ENCODE measurements at regions not wholly inside any gene's neighbourhood (a gene's known extent, or its start where the extent isn't known, plus 50 kb on each side); places are given as distances from the start of the nearest gene placed in this dataset.

GRCh38 chr4:122015203-122015602, 63.3 kb upstream of the TRPC3 start (continued):
- TF ChIP-seq POU6F1 (CRISPR knock-in tag; IDR thresholded peaks at IDR 0.05; ENCODE audit: borderline replicate concordance, low read depth): no peak

- ATAC-seq: no peak
- TF ChIP-seq ZFP3 (CRISPR knock-in tag; IDR thresholded peaks at IDR 0.05) (no peak), TOX (CRISPR knock-in tag; IDR thresholded peaks at IDR 0.05; ENCODE audit: borderline replicate concordance) (no peak), ISL1 (CRISPR knock-in tag; IDR thresholded peaks at IDR 0.05) (no peak), CSDC2 (CRISPR knock-in tag; IDR thresholded peaks at IDR 0.05) (no peak)
These were observed 60.9 kb upstream of the TRPC3 start for GRCh38 chr4:122012735-122013134.

- TF ChIP-seq CREB5 (CRISPR knock-in tag; IDR thresholded peaks at IDR 0.05; ENCODE audit: low read depth) (no peak), SNAI2 (CRISPR knock-in tag; IDR thresholded peaks at IDR 0.05) (no peak), TSHZ2 (CRISPR knock-in tag; IDR thresholded peaks at IDR 0.05) (no peak), TOX (CRISPR knock-in tag; IDR thresholded peaks at IDR 0.05; ENCODE audit: borderline replicate concordance) (no peak), RARB (CRISPR knock-in tag; IDR thresholded peaks at IDR 0.05) (no peak), ZNF70 (CRISPR knock-in tag; IDR thresholded peaks at IDR 0.05) (no peak), PATZ1 (CRISPR knock-in tag; IDR thresholded peaks at IDR 0.05; ENCODE audit: borderline replicate concordance) (no peak), POU6F1 (CRISPR knock-in tag; IDR thresholded peaks at IDR 0.05; ENCODE audit: borderline replicate concordance, low read depth) (no peak), ZFP3 (CRISPR knock-in tag; IDR thresholded peaks at IDR 0.05) (no peak), ISL1 (CRISPR knock-in tag; IDR thresholded peaks at IDR 0.05) (no peak), TCF4 (CRISPR knock-in tag; IDR thresholded peaks at IDR 0.05; ENCODE audit: borderline replicate concordance) (no peak), PPARA (CRISPR knock-in tag; IDR thresholded peaks at IDR 0.05; ENCODE audit: borderline replicate concordance) (no peak)
- no peak for ATAC-seq
These were observed 58.8 kb upstream of the TRPC3 start for GRCh38 chr4:122010610-122011009.

GRCh38 chr4:122009524-122009923, 57.7 kb upstream of the TRPC3 start:
- ATAC-seq: no peak
- TF ChIP-seq TCF4 (CRISPR knock-in tag; IDR thresholded peaks at IDR 0.05; ENCODE audit: borderline replicate concordance): no peak
- no peak for TF ChIP-seq OSR1 (CRISPR knock-in tag; IDR thresholded peaks at IDR 0.05)
- no peak for TF ChIP-seq ISL1 (CRISPR knock-in tag; IDR thresholded peaks at IDR 0.05)
- TF ChIP-seq SNAI2 (CRISPR knock-in tag; IDR thresholded peaks at IDR 0.05): no peak
- TF ChIP-seq RARB (CRISPR knock-in tag; IDR thresholded peaks at IDR 0.05): no peak
- no peak for TF ChIP-seq BACH2 (CRISPR knock-in tag; IDR thresholded peaks at IDR 0.05; ENCODE audit: borderline replicate concordance)
- TF ChIP-seq TSHZ2 (CRISPR knock-in tag; IDR thresholded peaks at IDR 0.05): no peak
- TF ChIP-seq CSDC2 (CRISPR knock-in tag; IDR thresholded peaks at IDR 0.05): no peak
- no peak for TF ChIP-seq ZFP3 (CRISPR knock-in tag; IDR thresholded peaks at IDR 0.05)
